DMS 273 (cell line): ENCODE measurements at regions not wholly inside any gene's neighbourhood (a gene's known extent, or its start where the extent isn't known, plus 50 kb on each side); places are given as distances from the start of the nearest gene placed in this dataset.
A peak's percentile ranks its signal among the peaks of the same experiment; 100 is the strongest.

ENCODE experiments used
- DNase-seq: peaks from one replicate; lab custom pipeline; 2025; ENCODE audit not compliant: unreplicated experiment; lab: John Stamatoyannopoulos, UW

- no peak for DNase-seq
Measured at GRCh38 chr4:38581426-38582106, 82.4 kb upstream of the KLF3 start.

GRCh38 chr4:38582445-38582844, 81.6 kb upstream of the KLF3 start:
- DNase-seq: no peak

DNA sequence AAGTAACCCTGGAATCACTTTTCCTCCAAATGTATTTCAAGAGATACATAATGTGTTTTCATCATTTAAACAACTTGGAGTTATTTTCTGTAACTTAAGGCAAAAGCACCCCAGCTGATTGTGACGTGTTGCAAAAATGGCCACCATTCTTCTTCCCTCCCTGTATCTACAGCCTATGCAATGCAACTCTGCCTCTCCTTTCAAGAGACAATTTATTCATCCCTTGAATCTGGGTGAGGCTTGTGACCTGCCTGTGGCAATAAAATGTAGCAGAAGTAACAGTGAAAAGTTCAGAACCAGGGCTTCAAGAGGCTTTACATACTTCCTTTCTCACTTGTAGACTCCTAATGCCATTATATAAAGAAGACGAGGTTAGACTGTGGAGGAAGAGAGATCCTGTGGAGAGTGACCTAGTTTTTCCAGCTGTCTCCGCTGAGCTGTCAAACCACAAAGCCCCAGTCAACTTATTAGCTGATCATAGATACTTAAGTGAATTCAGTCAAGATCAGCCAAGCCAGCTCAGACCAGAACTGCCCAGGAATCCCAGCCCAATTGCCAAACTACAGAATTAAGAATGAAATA, 81.0 kb upstream of the KLF3 start:
- DNase-seq: no peak

GRCh38 chr4:38585871-38586270, 78.1 kb upstream of the KLF3 start:
- DNase-seq: no peak

DNA sequence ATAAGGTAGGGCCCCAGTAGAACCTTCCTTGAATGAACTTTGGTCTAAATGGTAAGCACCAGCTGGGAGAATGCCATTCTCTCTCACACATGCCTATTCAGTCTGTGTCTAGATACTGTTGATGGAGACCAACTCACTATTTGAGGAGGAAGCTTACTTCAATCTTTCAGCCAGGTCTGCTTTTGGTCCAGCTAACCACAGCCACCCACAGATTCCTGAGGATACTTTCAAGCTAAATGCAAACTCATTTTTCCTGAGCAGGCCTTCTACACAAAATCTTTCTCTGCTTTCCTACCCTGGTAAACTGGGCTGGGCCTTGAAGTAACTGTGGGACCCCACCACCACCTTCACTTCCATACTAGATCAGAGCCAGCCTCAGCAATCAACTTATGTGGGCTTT, 76.9 kb upstream of the KLF3 start:
- DNase-seq: no peak

GRCh38 chr4:38590046-38590445, 74.0 kb upstream of the KLF3 start:
- no peak for DNase-seq

DNA sequence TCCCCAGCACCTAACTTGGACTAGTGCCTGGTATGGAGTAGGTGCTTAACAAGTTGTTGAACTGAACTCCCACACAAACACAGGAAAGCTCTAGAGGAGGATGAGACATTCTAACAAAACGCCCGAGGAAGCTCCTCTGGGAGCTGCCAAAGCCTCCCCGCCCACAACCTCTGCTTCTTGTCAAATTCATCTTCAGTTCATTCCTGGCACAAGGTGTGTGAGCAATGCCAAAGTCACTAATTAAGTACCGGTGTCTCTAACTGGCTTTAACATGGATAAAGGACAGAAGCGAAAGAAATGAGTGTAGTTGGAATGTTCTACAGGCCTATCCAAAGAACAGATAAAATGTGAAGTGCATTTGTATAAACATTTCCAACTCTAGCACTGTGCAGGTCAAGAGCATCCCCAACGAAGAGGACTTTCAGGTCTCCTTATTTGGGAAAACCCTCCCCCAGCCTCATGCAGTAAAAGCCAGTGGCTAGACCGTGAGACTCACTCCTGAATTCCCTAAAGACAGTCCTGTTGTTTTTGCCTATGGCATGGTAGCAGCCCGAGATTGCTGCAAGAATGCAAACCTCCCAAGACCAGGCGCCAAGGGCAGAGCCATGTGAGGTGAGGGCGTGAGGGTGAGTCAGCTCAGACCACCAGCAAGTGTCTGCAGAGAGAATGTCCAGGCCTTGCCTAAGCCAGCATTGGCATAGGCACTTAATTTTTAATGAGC, 72.2 kb upstream of the KLF3 start:
- DNase-seq: no peak

DNA sequence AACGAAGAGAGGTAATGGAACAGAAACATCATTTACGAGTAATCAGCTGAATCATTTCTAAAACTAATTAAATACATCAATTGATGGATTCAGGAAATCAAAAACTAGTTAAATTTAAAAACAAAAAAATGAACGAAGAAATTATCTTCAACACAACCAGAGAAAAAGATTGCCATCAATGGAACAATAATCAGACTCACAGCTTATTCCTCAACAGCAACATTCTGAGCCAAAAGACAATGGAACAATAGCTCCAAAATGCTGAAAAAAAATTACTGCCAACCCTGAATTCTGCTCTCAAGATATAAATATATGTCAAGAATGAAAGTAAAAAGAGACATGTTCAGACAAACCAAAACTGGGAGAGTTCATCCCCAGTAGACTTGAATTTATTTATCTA, 65.5 kb upstream of the KLF3 start:
- DNase-seq: no peak

DNA sequence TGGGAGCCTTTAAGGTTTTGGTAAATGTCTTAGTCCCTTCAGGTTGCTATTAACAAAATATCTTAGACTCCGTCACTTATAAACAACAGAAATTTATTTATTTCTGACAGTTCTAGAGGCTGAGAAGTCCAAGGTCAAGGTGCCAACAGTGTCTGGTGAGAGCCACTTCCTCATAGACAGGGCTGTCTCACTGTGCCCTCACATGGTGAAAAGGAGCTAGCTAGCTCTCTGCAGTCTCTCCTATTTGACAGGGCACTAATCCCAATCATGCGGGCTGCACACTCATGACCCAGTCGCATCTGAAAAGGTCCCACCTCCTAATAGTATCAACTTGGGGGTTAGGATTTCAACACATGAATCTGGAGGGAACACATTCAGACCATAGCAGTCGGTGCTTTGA, 63.4 kb upstream of the KLF3 start:
- DNase-seq: peak; percentile 1

DNA sequence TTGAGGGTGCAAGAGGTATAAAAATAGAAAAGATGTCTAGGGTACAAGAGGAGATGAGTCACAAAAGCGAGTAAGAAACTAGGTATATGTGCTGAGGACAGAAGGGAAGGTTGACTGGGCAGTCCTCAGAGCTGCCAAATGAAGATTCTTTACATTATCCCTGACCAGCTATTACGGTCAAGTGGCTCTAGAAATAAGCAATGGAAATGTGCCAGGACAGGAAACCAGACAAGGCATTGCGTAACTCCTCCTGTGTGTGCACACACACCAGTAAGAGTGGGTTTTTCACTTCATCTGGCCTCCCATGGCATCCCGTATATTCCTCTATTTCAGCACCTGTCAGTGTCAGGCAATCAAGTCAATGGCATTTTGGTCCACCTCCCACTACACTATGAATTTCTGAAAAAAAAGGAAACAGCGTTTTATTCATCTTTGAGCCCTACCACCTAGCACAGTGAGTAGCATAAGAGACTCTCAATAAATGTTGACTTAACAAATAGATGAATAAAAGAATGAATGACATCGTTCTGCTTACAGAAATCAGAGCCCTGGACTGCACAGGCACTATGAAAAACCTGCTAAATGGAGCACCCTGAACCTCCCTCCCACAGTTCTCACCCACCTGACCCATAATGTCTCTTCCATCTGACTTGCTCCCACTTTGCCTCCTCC, 62.6 kb upstream of the KLF3 start:
- no peak for DNase-seq

DNA sequence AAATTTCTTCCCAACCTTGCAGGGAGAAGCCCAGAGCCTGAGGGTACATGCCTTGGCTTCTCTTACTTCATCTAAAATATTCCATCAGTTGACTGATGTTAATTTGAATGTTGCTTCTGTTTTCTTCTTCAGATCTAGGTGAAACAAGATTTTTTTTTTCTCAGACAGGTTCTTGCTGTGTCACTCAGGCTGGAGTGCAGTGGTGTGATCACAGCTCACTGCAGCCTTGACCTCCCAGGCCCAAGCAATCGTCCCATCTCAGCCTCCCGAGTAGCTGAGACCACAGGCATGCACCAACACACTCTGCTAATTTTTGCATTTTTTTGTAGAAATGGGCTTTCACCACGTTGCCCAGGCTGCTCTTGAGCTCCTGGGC, 62.1 kb upstream of the KLF3 start:
- no peak for DNase-seq

GRCh38 chr4:38603652-38604051, 60.3 kb upstream of the KLF3 start:
- no peak for DNase-seq

DNA sequence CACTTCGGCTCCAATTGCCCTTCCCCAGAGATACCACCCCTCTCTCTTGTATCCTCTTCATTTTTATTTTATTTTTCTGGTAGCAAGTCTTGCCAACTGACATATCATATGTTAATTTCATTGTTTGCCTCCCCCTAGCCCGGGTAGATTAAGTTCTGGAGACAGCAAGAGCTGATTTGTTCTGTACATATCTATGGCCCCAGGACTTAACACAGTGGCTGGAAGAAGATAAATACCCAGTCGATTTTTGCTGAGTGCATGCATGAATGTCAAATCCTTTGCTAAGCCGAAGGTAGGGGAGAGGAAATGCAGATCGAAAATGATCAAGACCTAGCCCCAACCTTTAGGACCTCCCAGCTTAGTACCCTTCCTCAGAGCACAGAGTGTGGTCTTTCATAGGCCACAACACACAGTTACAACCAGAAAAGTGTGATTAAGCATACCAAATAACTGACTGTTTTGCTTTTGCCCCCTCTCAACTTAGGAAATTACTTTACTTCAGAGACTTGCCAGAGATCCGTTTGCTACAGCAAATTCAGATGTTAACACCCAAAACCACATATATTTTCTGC, 58.7 kb upstream of the KLF3 start:
- no peak for DNase-seq

DNA sequence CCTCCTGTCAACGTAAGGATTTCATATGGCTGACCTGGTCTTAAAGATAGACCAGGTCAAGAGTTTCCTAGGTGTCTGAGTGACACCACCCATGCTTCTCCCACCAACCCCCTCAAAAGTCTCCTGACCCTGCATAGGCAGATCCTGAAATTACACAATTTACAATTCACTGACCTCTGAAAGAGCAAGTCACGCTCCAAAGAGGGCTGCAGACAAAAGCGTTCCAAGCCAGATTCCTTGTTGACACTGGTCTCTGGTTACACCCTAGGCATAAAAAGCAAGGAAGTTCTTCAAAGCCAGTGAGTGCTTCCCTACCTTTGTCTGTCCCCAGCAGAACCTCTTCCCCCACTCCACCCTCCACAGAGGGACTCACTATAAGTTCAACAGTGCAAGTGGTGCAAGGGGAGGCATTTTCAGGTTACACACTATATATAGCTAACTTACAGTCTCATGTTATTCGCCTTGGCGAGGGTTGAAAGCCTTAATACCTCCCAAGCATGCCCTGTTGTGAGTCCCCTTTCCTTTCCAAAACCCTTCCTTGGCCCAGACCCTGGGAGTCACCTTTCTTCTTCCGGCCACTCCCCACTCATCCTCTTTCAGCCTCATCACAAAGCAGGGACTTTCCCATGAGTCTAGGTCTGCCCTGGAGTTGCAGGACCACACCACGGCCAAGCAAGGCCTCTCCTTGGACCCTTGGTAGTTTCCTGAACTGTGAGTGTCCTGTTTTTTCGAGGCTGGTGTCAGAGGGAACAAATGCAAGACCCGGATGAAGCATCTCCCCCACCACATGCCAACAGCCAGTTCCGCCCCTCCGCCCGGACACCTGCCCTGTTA, 58.0 kb upstream of the KLF3 start:
- no peak for DNase-seq

GRCh38 chr4:38606587-38606905, 57.5 kb upstream of the KLF3 start:
- DNase-seq: no peak

DNA sequence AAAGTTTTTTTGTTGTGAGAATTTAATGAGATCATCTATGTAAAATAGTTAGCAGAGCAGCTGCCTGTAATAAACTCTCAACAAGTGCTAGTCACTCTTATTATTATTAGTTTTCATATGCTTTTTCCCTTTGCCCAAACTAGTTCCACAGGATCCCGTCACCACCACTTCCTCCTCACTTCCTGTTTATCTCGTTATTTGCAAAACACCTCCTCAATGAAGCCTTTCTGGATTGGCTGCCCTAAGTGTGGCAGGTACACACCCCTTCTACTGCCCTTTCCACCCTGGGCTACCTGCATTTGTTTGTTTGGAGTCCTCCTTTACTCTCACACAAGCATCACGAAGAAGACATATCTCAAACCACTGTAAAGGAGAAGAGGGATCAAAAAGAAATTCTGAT, 54.4 kb upstream of the KLF3 start:
- no peak for DNase-seq

DNA sequence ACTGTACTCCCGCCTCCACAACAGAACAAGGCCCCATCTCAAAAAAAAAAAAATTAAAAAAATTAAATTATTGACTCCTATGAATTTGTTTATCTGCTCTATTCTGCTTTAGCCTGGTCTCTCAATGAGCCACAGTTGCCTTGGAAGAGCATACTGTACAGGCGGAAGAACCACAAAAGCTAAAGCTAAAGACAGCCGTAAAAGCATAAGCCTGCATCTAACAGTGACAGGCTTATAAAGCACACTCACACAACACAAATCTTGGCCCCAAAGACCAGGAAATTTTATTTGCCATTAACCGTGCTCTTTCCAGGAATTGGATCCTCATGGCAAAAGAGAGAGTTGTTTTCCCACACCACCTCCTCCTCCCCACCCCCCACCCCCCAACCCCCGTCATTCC, 53.5 kb upstream of the KLF3 start:
- DNase-seq: no peak

GRCh38 chr4:38610966-38611431, 53.0 kb upstream of the KLF3 start:
- DNase-seq: no peak

DNA sequence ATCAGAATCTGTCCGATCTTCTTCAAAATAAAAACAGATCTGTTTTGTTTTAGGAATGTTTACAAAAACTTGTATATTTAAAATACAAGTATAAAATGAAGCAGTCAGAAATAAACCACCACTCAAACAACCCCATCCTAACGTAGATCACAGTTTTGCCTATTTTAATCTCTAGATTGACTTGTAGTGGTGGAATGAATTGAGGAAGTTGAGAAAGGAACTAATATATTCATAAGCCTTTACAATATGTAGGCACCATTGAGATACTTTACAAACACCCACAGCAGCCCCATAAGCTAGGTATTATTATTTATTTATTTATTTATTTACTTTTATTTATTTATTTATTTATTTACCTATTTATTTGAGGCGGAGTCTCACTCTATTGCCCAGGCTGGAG, 52.3 kb upstream of the KLF3 start:
- DNase-seq: no peak

- peak; percentile 53 for DNase-seq
Measured at GRCh38 chr4:38612646-38613414, 51.2 kb upstream of the KLF3 start.
